ENCODE measurements at regions not wholly inside any gene's neighbourhood (a gene's known extent, or its start where the extent isn't known, plus 50 kb on each side); places are given as distances from the start of the nearest gene placed in this dataset.

- no peak for DNase-seq (ENCODE audit: low spot score)
Observed at GRCh38 chr2:198795419-198795818, 662.3 kb downstream of the SATB2 start.

- DNase-seq (ENCODE audit: low spot score): no peak
Observed at GRCh38 chr2:198791623-198792022, 666.1 kb downstream of the SATB2 start.

GRCh38 chr2:198788676-198789075, 669.1 kb downstream of the SATB2 start:
- DNase-seq (ENCODE audit: low spot score): no peak

- no peak for DNase-seq (ENCODE audit: low spot score)
Observed at GRCh38 chr2:198782734-198783133, 675.0 kb downstream of the SATB2 start.

GRCh38 chr2:198776616-198777406, 680.9 kb downstream of the SATB2 start:
- no peak for DNase-seq (ENCODE audit: low spot score)

- DNase-seq (ENCODE audit: low spot score): no peak
Observed at GRCh38 chr2:198775737-198776136, 682.0 kb downstream of the SATB2 start.

GRCh38 chr2:198774576-198774975, 683.2 kb downstream of the SATB2 start:
- no peak for DNase-seq (ENCODE audit: low spot score)

GRCh38 chr2:198767694-198768093, 690.0 kb downstream of the SATB2 start:
- DNase-seq (ENCODE audit: low spot score): no peak

- DNase-seq (ENCODE audit: low spot score): no peak
Observed at GRCh38 chr2:198763793-198764192, 693.9 kb downstream of the SATB2 start.

GRCh38 chr2:198762441-198762840, 695.3 kb downstream of the SATB2 start:
- no peak for DNase-seq (ENCODE audit: low spot score)

GRCh38 chr2:198757069-198757468, 700.7 kb downstream of the SATB2 start:
- DNase-seq (ENCODE audit: low spot score): no peak

GRCh38 chr2:198756166-198756565, 701.6 kb downstream of the SATB2 start:
- DNase-seq (ENCODE audit: low spot score): no peak

- no peak for DNase-seq (ENCODE audit: low spot score)
Observed at GRCh38 chr2:198753101-198753500, 704.6 kb downstream of the SATB2 start.

GRCh38 chr2:198749364-198749763, 708.4 kb downstream of the SATB2 start:
- DNase-seq (ENCODE audit: low spot score): no peak

GRCh38 chr2:198731842-198732399, 725.8 kb downstream of the SATB2 start:
- no peak for DNase-seq (ENCODE audit: low spot score)

- no peak for DNase-seq (ENCODE audit: low spot score)
Observed at GRCh38 chr2:198720266-198720665, 737.5 kb downstream of the SATB2 start.

GRCh38 chr2:198717451-198717850, 740.3 kb downstream of the SATB2 start:
- DNase-seq (ENCODE audit: low spot score): no peak

- DNase-seq (ENCODE audit: low spot score): no peak
Observed at GRCh38 chr2:198715302-198715835, 742.4 kb downstream of the SATB2 start.

GRCh38 chr2:198712485-198712884, 745.3 kb downstream of the SATB2 start:
- no peak for DNase-seq (ENCODE audit: low spot score)

- no peak for DNase-seq (ENCODE audit: low spot score)
Observed at GRCh38 chr2:198711484-198711883, 746.3 kb downstream of the SATB2 start.

GRCh38 chr2:198710562-198710961, 747.2 kb downstream of the SATB2 start:
- DNase-seq (ENCODE audit: low spot score): no peak

GRCh38 chr2:198706476-198707082, 751.2 kb downstream of the SATB2 start:
- DNase-seq (ENCODE audit: low spot score): no peak

GRCh38 chr2:198703281-198703680, 754.5 kb downstream of the SATB2 start:
- no peak for DNase-seq (ENCODE audit: low spot score)

Measured in ecto neural progenitor cell (in vitro differentiated cells).